Cardiac fibroblast (primary cell): ENCODE measurements at regions not wholly inside any gene's neighbourhood (a gene's known extent, or its start where the extent isn't known, plus 50 kb on each side); places are given as distances from the start of the nearest gene placed in this dataset.

Experiments
- DNase-seq, 2 donors: peaks; one replicate each; pipeline versions ENCODE4 v3.0.0 to v3.0.0-alpha.2; 2010; ENCODE audit warnings: low read depth in 2 of 2
- H3K4me3 ChIP-seq, 2 donors: replicated peaks in 1 of 2; 1 replicate in 1 of 2; 2 replicates in 1 of 2; pipeline ENCODE4 v1.5.1; 2011; ENCODE audit warnings: low read depth in 2 of 2, low read length in 2 of 2, mild to moderate bottlenecking in 2 of 2, moderate library complexity in 1 of 2
- TF ChIP-seq, protein P1 (sequence below): IDR thresholded peaks from one replicate; pipeline ENCODE4 v1.5.1; 2011; ENCODE audit warnings: low read depth, mild to moderate bottlenecking, low read length, inconsistent platforms

GRCh38 chr12:67208281-67209067 is 60.7 kb upstream of the CAND1 start:
- no peak for DNase-seq
- no peak overlapping the region for H3K4me3 ChIP-seq
- TF ChIP-seq, protein P1, sequence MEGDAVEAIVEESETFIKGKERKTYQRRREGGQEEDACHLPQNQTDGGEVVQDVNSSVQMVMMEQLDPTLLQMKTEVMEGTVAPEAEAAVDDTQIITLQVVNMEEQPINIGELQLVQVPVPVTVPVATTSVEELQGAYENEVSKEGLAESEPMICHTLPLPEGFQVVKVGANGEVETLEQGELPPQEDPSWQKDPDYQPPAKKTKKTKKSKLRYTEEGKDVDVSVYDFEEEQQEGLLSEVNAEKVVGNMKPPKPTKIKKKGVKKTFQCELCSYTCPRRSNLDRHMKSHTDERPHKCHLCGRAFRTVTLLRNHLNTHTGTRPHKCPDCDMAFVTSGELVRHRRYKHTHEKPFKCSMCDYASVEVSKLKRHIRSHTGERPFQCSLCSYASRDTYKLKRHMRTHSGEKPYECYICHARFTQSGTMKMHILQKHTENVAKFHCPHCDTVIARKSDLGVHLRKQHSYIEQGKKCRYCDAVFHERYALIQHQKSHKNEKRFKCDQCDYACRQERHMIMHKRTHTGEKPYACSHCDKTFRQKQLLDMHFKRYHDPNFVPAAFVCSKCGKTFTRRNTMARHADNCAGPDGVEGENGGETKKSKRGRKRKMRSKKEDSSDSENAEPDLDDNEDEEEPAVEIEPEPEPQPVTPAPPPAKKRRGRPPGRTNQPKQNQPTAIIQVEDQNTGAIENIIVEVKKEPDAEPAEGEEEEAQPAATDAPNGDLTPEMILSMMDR = no peak

- no peak overlapping the region for H3K4me3 ChIP-seq
- DNase-seq = no peak
- TF ChIP-seq, protein P1 = no peak
Observed at GRCh38 chr12:67211029-67211428, 58.1 kb upstream of the CAND1 start.

DNA sequence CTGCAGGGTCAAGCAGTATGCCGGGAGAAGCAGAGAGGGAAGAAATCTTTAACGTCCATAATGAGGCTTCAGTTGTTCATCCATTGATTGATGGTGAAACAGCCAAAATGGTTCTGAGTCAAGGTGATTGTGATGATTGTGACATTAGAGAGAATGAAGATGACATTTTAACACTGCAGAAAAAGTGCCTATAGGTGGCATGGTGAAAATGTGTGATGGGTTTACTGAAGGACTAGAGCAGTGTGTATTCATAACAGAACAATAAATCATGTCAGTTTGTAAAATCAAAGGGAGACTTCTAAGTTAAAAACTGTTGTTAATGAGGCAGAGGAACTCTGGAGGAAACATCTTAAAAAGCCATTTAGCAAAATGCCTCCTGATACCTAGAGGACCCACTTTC is 57.7 kb upstream of the CAND1 start:
- TF ChIP-seq, protein P1 = no peak
- H3K4me3 ChIP-seq = no peak overlapping the region
- no peak for DNase-seq

DNA sequence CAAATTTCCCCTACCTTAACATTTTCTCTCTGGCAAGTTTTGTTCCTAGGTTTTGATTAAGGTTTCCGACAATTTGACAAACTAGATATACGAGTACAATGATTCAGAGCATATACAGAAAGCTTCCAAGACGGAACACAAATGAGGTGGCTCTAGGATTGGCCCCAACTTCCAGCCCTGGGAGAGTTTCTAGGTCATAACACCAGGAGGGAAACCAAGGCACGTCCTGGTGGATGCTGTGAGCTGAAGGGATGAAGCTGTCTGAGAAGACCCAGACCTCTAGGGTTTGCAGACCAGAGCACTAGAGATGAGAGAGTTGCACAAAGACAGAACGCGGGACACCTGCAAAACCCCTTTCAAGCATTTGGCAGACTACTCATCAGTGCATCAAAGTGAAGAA is 51.5 kb upstream of the CAND1 start:
- TF ChIP-seq, protein P1 = no peak
- no peak overlapping the region for H3K4me3 ChIP-seq
- no peak for DNase-seq
